MG63 (cell line): ENCODE measurements at regions not wholly inside any gene's neighbourhood (a gene's known extent, or its start where the extent isn't known, plus 50 kb on each side); places are given as distances from the start of the nearest gene placed in this dataset.
"Not testable (repeated sequence)": the region's sequence is repeated elsewhere in the genome, so short reads cannot be mapped to it uniquely, and the experiment has no call there.

Experiments
- DNase-seq: peaks from one replicate; pipeline ENCODE4 v3.0.0-alpha.2; 2020
- H3K27me3 ChIP-seq: fragments of 250-450 bp; sonication (Bioruptor Pico); 2 replicates; pipeline ENCODE4 v1.5.1; 2020; ENCODE audit warnings: mild to moderate bottlenecking, moderate library complexity
- H3K36me3 ChIP-seq: fragments of 250-450 bp; sonication (Bioruptor Pico); 2 replicates; pipeline ENCODE4 v1.5.1; 2020; ENCODE audit warnings: mild to moderate bottlenecking, moderate library complexity
- H3K4me3 ChIP-seq: fragments of 250-450 bp; sonication (Bioruptor Pico); 2 replicates; pipeline ENCODE4 v1.5.1; 2020; ENCODE audit warnings: mild to moderate bottlenecking, moderate library complexity
- H3K9me3 ChIP-seq: fragments of 250-450 bp; sonication (Bioruptor Pico); 2 replicates; pipeline ENCODE4 v1.5.1; 2020; ENCODE audit warnings: mild to moderate bottlenecking, moderate library complexity

DNA sequence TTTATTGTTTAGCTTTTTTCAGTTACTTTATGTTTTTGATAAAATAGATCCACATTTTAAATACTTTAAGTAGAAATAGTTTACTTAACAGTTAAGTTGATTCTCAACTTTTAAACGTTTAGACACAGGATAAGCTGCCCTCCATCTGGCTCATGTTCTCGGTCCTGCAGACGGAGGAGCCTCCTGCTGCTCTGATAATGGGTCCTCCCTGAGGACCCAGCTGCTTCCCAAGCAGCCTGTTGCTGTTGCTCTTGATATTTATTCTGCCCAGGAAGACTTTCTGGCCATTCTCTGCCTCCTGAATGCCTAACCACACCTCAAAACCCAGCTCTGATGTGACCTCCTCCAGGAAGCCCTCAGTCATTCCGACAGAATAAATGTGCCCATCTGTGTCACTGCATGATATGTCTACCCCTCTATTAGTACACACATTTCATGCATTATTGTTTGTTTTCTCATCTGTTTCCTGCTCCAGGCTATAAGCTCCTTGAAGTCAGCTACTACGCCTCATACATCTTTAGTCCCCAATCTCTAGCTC, 267.2 kb upstream of the MSX2 start:
- Histone ChIP-seq H3K27me3 (peaks cover 2% of the 10 kb centered on the region; the same call in 1 of the 2 replicates), H3K36me3 (no peaks in the 10 kb centered on the region), H3K4me3 (no peak overlapping the region), H3K9me3 (no peaks in the 10 kb centered on the region)
- no peak for DNase-seq

DNA sequence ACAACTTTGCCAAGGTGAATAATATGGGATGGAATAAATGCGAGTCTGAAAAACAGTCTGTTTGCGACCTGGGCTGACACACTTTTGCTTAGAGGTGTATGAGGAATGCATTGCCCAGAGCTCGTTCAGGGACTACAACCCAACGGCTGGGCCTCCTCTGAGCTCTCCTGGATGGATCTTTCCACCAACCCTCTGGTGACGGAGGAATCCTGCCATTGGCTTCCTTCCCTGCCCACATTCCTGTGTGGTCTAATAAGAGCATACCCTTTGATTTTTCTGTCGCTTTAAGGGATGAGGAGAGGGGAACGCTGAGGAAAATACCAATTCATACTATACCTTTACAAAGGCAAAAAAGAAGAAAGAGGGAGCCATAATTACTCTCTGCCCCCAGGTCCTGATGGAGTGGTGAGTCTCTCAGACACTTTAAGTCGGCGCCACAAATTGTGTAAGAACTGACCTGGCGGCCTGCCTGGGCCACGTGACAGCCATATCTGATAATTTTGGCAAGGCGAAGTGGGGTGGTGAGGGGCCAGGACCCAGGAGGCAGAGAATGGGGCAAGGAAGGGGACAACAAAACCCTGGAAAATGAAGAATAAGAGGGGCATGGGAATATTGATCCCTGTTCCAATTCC, 265.2 kb upstream of the MSX2 start:
- Histone ChIP-seq H3K4me3 (no peak overlapping the region), H3K27me3 (peaks cover 2% of the 10 kb centered on the region; the same call in 1 of the 2 replicates), H3K9me3 (no peaks in the 10 kb centered on the region), H3K36me3 (no peaks in the 10 kb centered on the region)
- DNase-seq = no peak

DNA sequence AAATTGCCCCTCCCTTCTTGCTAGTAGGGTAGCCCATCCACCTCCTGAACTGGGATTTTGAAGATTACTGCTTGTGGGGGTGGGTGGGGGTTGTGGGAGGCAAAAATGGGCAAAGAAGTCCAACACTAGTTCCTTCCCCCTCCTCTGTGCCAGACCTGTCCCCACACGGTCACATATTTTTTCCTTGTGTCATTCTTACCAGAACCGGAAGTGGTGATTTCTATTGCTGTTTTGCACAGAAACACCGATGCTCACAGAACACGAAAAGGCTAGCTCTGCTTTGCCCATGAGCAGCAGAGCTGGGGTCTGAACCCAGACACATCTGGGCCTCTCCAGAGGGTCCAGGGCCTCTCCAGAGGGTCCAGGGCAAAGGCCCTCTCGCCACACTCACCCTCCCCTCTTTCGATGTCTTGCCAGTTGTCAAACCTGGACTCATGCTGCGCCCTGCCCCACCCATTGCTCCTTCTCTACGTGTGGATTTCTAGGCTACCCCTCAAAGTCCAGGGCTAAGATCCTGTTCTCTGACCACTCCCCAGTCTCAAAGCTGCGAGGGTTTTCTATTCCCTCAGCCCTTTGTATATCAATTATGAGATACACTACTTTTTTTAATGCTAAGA, 264.4 kb upstream of the MSX2 start:
- DNase-seq = no peak
- Histone ChIP-seq H3K4me3 (no peak overlapping the region), H3K36me3 (no peaks in the 10 kb centered on the region), H3K9me3 (no peaks in the 10 kb centered on the region), H3K27me3 (peaks cover 2% of the 10 kb centered on the region; the same call in 1 of the 2 replicates)

DNA sequence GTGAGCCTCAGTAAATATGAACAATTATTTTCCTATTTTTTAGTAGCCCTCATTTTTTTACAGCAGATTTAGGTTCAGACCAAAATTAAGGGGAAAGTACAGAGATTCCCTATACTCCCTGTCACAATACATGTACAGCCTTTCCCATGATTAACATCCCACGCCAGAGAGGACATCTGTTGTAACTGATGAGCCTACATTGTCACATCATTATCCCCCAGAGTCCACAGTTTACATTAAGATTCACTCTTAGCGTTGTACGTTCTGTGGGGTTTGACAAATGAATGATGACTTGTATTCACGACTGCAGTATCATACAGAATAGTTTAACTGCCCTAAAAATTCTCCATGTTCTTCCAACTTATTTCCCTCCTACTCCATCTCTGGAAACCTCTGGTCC, 262.3 kb upstream of the MSX2 start:
- Histone ChIP-seq H3K36me3 (no peaks in the 10 kb centered on the region), H3K4me3 (no peak overlapping the region), H3K27me3 (peaks cover 2% of the 10 kb centered on the region; the same call in 1 of the 2 replicates), H3K9me3 (peaks cover 2% of the 10 kb centered on the region; the same call in 1 of the 2 replicates)
- no peak for DNase-seq

DNA sequence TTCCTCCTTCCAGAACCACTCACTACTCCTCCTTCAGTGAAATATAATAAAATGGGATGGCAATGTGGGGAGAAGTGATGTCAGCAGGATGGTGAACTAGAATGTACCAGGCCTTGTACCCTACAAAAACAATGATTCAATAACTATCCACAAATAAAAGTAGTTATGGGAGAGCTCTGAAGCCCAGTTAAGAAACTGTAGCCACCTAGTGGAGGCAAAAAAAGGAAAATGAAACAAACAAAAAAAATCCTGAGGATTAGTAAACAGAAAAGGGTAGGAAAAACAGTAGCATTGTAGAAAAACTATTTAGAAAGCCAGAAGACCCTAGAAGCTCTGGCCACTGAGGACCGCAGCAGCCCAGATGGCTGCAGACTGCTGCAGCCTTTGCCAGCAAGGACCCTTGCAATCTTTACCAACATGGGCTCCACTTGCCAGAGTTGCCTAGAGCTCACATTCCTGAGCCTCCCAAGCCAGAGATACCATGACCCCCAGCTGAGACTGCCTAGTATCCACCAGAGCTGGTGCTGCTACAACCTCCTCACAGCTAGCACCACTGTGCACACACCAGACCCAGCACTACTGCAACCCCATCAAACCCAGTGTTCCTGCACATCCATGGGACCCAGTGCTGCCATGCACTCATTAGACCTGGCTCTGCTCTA, 259.7 kb upstream of the MSX2 start:
- Histone ChIP-seq H3K27me3 (0 out of 2 replicates have a peak, but pooled peaks cover 2% of the 10 kb centered on the region), H3K4me3 (no peak overlapping the region), H3K36me3 (no peaks in the 10 kb centered on the region), H3K9me3 (peaks cover 2% of the 10 kb centered on the region; the same call in 1 of the 2 replicates)
- DNase-seq = no peak

- H3K27me3 ChIP-seq, DNase-seq: not testable (repeated sequence)
These were observed 252.9 kb upstream of the MSX2 start for GRCh38 chr5:174471528-174471927.

GRCh38 chr5:174472956-174473355, 251.4 kb upstream of the MSX2 start:
- no peak for DNase-seq
- H3K9me3 ChIP-seq = peaks cover 23% of the 10 kb centered on the region
- no peaks in the 10 kb centered on the region for H3K36me3 ChIP-seq
- H3K27me3 ChIP-seq = no peaks in the 10 kb centered on the region
- H3K4me3 ChIP-seq = no peak overlapping the region

More at GRCh38 chr5:174471528-174471927, 252.9 kb upstream of the MSX2 start:
- H3K9me3 ChIP-seq = peaks cover 23% of the 10 kb centered on the region
- H3K36me3 ChIP-seq, H3K4me3 ChIP-seq: not testable (repeated sequence)

- not testable (repeated sequence) for H3K36me3 ChIP-seq, DNase-seq, H3K4me3 ChIP-seq
These were observed 248.4 kb upstream of the MSX2 start for GRCh38 chr5:174476001-174476400.

GRCh38 chr5:174479325-174479724, 245.1 kb upstream of the MSX2 start:
- H3K36me3 ChIP-seq = no peaks in the 10 kb centered on the region
- H3K9me3 ChIP-seq = peaks cover 18% of the 10 kb centered on the region
- DNase-seq = no peak
- H3K27me3 ChIP-seq = no peaks in the 10 kb centered on the region
- no peak overlapping the region for H3K4me3 ChIP-seq

More at GRCh38 chr5:174476001-174476400, 248.4 kb upstream of the MSX2 start:
- peaks cover 29% of the 10 kb centered on the region for H3K9me3 ChIP-seq
- not testable (repeated sequence) for H3K27me3 ChIP-seq

- H3K27me3 ChIP-seq = peaks cover 3% of the 10 kb centered on the region; the same call in 1 of the 2 replicates
- no peaks in the 10 kb centered on the region for H3K36me3 ChIP-seq
- no peak for DNase-seq
- H3K9me3 ChIP-seq = peaks cover 11% of the 10 kb centered on the region
- H3K4me3 ChIP-seq = no peak overlapping the region
These were observed 242.6 kb upstream of the MSX2 start for GRCh38 chr5:174481737-174482136.

DNA sequence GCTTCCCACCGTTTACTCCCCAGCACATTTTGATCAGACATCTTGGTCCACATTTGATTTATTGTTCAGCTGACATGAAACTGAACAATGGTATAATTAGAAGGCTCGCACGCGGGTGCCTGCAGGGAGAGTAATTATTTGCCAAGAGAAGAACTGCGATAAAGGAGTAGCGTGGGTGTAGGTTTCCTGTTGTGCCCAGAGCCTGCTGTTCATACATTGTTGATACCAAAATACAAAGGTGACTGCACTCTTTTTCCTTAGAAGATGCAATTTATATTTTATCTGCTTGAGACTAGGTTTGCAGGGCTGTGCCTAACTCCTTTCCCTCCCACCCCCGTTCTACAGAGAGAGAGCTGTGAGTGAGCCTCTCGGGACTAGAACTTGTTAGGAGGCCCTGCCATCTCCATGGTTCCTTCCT, 241.8 kb upstream of the MSX2 start:
- no peak overlapping the region for H3K4me3 ChIP-seq
- peaks cover 3% of the 10 kb centered on the region; the same call in 1 of the 2 replicates for H3K27me3 ChIP-seq
- H3K9me3 ChIP-seq = peaks cover 11% of the 10 kb centered on the region
- H3K36me3 ChIP-seq = no peaks in the 10 kb centered on the region
- DNase-seq = no peak

DNA sequence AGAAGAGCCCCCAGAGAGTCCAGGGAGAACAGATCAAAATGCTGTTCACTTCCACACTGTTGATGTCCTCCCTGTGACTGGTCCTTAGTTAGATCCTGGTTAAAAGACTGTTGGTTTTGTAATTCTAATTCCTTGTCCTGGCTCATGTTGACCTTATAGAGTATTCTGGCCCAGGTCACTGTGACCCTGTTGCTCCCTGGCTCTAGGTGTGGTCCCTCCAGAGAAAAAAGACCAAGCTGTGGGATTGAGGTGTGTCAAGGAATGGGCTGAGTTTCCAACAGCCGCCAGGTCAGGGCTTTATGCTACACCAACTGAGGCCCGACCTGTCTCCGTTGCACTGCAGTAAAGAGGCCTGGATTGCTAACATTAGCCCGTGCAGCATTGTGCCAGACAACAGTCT, 241.0 kb upstream of the MSX2 start:
- no peaks in the 10 kb centered on the region for H3K36me3 ChIP-seq

DNA sequence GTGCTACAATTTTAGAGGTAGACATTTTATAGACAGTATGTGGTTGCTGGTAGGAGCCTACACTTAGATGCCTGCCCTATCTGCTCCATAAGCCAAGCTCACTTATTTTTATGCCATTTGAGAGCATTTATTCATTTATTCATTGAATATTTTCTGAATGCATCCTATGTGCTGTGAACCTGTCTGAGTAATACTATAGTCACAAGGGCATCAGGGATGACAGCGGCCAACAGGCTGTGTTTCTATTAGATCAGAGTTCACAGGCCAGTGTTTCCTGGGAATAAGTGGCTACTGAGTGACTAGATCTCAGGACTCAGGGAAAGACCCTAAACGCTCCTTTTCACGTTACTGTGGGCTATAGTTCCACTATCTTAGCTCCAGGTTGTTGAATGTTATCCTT, 235.2 kb upstream of the MSX2 start:
- H3K4me3 ChIP-seq = no peak overlapping the region
- DNase-seq = no peak
- H3K9me3 ChIP-seq = 0 out of 2 replicates have a peak, but pooled peaks cover 2% of the 10 kb centered on the region
- H3K27me3 ChIP-seq = peaks cover 3% of the 10 kb centered on the region; the same call in 1 of the 2 replicates
- H3K36me3 ChIP-seq = no peaks in the 10 kb centered on the region

More for the DNA sequence above, 241.0 kb upstream of the MSX2 start:
- peaks cover 11% of the 10 kb centered on the region for H3K9me3 ChIP-seq
- no peak overlapping the region for H3K4me3 ChIP-seq
- peaks cover 3% of the 10 kb centered on the region; the same call in 1 of the 2 replicates for H3K27me3 ChIP-seq
- no peak for DNase-seq

GRCh38 chr5:174489920-174490597, 234.3 kb upstream of the MSX2 start:
- H3K9me3 ChIP-seq = 0 out of 2 replicates have a peak, but pooled peaks cover 2% of the 10 kb centered on the region
- H3K27me3 ChIP-seq = peaks cover 3% of the 10 kb centered on the region; the same call in 1 of the 2 replicates
- no peak overlapping the region for H3K4me3 ChIP-seq
- no peak for DNase-seq
- H3K36me3 ChIP-seq = no peaks in the 10 kb centered on the region

- Histone ChIP-seq H3K36me3 (no peaks in the 10 kb centered on the region), H3K4me3 (no peak overlapping the region), H3K9me3 (0 out of 2 replicates have a peak, but pooled peaks cover 2% of the 10 kb centered on the region), H3K27me3 (peaks cover 3% of the 10 kb centered on the region; the same call in 1 of the 2 replicates)
- no peak for DNase-seq
These were observed 233.7 kb upstream of the MSX2 start for GRCh38 chr5:174490728-174491127.

DNA sequence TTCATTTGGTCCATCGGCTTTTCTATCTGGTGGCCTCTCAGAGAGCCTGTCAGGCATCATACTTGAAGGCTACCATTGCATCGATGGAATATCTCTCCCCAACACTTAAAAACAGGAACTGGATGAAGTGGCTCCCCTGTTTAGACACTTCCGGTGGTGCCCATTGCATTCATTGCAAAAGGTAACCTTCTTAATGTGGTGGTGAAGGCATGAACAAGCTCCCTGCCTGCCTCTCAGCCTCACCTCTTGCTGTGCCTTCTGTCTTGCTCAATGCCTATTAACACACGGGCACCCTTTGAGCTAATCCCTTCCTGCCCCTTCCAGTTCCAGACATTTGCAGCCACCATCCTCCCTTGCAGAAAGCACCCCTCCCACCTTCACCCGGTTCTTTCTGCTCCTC, 233.1 kb upstream of the MSX2 start:
- no peaks in the 10 kb centered on the region for H3K36me3 ChIP-seq
- no peaks in the 10 kb centered on the region for H3K27me3 ChIP-seq
- 0 out of 2 replicates have a peak, but pooled peaks cover under 1% of the 10 kb centered on the region for H3K9me3 ChIP-seq
- no peak overlapping the region for H3K4me3 ChIP-seq
- DNase-seq = no peak
